ENCODE measurements at regions not wholly inside any gene's neighbourhood (a gene's known extent, or its start where the extent isn't known, plus 50 kb on each side); places are given as distances from the start of the nearest gene placed in this dataset.

GRCh38 chr1:201647094-201647493 lies 108.2 kb downstream of the NAV1 start:
- no peak for TF ChIP-seq CTCF (IDR thresholded peaks at IDR 0.05; ENCODE audit: poor library complexity, severe bottlenecking)
- TF ChIP-seq MXI1 (conservative IDR thresholded peaks at IDR 0.05; ENCODE audit: poor library complexity, severe bottlenecking) = no peak
- TF ChIP-seq EZH2 (IDR thresholded peaks at IDR 0.05; ENCODE audit: borderline replicate concordance, insufficient read depth, low read length, poor library complexity, severe bottlenecking) = no peak
- TF ChIP-seq POLR2AphosphoS5 (IDR thresholded peaks at IDR 0.05) = no peak
- no peak for TF ChIP-seq EP300 (conservative IDR thresholded peaks at IDR 0.05; ENCODE audit: poor library complexity, severe bottlenecking)
- TF ChIP-seq SMC3 (conservative IDR thresholded peaks at IDR 0.05; ENCODE audit: poor library complexity) = no peak
- no peak for TF ChIP-seq REST (IDR thresholded peaks at IDR 0.05; ENCODE audit: borderline replicate concordance)
- TF ChIP-seq RAD21 (conservative IDR thresholded peaks at IDR 0.05) = no peak
